ENCODE measurements at regions not wholly inside any gene's neighbourhood (a gene's known extent, or its start where the extent isn't known, plus 50 kb on each side); places are given as distances from the start of the nearest gene placed in this dataset.
A peak's percentile ranks its signal among the peaks of the same experiment; 100 is the strongest.

DNA sequence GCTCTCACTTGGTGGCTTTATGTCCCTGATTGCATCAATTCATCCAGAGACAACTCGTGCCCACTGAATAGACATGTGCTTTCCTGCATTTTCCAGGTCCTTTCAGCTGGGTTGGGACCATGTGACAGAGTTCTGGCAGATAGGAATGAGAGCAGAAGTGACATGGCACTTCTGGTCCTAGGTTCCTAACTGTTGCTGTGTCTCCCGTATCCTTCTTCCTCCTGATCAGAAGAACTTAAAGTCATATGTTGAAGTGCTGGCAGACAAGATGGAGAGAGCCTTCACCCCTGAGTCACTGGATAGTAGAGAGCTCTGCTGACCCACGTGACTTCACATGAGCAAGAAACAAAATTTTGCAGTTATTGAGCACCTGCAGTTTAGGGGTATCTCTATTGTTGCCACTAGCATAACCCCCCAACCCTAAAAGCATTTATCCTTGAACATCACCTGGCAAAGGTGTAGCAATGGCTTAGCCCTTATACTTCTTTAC, 80.0 kb downstream of the NREP start:
- no peak for DNase-seq (ENCODE audit: low read depth)

DNA sequence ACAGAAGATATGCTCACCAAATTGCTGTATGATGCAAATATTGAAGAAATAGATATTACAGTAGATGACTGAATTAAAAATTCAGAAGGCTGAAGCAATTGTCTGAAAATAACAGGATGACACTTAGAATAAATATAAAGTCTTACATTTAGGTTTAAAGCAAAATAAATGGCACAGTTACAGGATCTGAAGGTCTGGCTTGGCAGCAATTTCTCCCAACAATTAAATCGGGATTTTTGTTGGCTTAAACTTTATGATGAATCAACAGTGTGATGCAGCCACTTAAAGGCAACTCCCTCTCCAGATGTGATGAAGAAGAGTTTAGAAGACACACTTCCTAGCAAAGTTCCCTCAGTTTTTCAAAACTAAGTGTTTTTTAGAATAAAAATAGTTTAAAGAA, 80.5 kb downstream of the NREP start:
- no peak for DNase-seq (ENCODE audit: low read depth)

DNA sequence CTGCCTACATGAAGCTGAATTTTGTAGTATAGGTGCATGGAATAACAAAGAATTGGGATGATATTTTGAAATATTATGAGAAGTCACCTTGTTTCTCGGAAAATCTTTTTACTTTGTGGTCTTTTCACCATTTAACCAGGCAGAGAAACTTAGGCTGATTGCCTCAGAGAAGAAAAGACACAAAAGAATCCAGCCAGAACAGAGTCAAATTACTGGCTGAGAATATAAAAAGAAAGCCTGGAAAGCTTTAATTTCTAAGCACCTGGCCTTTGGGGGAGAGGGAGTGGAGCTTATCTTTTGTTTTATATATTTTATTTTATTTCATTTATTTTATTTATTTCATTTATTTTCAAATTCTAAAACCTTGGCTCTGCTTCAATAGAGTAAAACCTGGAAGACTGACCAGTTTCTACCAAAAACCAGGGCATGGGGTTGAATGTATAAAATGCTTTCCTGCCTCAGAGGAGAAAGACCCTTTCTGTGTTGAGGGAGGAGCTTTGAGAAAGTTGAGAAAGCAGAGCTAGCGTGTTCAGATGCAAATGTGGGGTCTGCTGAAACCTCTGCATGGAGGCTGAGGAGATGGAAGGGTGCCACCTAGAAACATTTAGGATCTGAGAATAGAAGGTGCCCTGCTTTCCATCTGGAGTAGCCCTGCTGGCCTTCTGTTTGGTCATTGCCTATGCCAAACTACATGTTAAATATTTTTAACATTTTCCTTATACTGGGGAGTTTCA, 81.6 kb downstream of the NREP start:
- DNase-seq (ENCODE audit: low read depth): no peak

DNA sequence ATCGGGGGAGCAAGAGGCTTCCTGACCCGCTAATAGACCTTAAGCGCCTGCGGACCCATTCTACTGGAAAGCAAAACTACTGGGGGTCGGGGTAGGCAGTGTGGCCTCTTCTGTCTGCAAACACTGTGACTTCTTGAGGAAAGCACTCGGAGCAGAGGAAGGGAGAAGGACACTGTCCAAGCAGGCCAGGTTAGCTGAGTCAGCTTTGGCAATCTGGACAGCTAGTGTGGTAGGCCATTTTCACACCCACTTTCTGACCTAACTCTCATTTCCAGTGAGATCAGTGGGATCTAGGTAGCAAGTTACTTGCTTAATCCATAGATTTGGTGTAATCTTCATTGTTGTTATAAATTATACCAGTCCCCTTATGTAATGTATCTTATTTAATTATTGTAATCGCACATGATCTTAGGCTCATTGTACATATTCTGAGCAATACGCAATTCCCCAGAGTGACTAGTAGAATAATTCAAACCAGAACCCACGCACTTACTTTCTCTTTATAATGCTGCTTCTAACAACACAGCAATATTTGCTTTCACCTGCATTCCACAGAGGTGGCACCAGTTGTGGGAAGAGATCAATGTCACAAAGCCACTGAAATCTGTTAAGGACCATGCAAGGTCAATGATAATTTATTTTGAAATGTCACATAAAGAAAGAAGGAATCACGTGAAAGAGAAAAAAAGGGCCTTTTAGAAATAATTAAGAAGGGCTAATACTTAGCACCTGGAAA, 82.9 kb downstream of the NREP start:
- no peak for DNase-seq (ENCODE audit: low read depth)

DNA sequence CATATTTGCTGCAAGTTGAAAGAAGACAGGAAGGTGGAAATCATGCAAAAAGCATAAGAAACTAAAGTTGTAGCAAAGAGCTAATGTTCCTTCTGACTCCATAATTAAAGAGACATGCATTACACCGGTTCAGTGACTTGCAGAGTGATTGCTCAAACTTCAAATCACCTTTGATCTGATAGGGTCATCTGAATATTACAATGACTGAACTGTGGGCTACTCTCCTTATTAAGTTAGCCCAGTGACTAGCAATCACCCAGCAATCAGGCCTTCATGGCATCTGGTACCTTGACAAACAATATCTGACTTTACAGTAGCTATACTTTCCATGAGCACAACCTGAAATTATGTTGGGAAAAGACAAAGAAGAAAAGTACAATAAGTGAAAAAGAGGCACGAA, 84.9 kb downstream of the NREP start:
- no peak for DNase-seq (ENCODE audit: low read depth)

DNA sequence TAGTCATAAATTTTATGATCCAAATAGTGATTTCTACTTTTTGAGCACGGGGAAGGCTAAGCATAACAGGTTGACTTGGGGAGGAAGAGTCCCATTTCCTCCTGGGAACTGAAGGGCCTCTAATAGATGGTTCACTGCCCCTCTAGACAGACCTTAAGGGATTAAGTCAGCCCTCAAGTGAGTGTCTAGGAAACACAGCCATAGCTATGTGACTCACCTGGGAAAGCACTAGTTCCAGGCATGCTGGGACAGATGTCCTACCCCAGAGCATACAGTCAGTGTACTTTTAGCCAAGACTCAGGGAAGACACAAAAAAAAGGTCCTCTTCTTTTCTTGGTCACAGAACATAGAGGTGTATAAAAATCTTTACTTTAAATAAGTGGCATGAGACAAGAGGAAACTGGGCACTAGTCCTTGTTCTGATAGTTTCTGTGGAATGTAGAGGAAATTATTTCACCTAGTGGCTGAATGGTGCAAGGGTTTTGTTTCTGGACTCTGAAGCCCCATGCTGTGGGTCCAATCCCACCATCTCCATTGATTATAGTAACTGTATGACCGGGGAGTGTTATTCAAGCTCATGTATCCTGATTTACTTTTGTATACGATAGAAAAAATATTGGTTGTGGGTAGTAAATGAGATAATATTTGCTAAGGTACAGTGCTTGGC, 86.0 kb downstream of the NREP start:
- DNase-seq (ENCODE audit: low read depth): no peak

DNA sequence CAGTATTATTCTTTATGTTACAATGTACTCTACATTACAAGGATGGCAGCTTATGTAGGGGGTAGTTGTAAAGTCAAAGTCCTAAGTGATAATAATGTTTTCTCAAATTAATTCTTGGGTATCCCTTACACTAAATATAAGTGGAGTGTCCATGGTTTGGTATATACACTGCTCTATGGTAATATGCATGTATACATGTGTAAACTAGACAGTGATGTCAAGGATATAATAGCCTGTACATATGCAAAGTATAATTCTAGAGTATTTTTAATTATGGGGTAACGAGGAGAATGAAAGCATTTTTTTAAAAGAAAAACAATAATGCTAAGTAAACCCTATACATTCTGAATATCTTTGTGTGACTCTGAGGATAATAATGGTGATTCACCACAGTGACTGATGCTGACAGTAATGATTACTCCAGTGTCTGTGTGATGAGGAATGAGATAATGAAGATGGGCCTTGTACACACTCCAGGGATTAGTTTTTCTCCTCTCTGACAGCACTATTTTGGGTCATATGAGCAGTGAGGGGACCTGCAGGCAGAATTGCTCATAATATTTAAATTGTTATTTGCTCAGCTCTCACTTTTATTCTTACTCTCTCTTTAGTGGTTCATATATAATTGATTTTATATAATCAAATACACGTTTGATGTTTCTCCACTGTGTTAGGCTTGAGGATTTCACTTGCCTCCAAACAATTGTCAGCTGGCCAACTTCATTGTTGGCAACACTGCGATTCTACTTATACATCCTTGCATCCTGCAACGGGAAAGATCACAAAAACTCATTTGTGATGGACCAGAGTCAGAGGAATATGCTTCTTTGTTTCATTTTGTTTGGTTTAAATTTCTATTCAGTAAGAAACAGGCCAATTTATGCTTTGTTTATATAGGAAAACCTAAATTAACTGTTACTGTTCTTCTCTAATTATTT, 88.2 kb downstream of the NREP start:
- DNase-seq (ENCODE audit: low read depth): peak; percentile 49

DNA sequence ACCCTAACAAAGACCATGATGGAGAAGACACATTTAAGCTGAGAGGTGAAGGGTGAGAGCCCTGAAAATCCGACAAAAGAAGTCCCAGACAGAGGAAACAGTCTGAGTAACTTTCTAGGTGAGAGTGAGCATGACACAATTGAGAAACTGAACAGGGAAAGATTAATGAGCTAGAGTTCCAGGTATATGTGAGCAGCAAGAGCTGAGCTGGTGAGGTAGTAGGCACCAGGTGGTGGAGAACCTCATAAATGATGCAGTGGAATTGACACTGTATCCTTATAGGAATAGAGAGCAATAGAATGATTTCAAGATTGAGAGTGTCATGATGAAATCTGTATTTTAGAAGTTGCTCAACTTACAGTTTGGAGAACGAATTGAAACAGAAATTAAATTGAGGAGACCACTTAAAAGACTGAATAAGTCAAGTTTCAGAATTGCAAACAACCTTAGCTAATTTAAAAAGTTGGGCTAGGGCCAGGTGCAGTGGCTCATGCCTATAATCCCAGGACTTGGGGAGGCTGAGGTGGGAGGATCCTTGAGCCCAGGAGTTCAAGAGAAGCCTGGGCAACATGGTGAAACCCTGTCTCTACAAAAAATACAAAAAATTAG, 89.8 kb downstream of the NREP start:
- DNase-seq (ENCODE audit: low read depth): no peak

DNA sequence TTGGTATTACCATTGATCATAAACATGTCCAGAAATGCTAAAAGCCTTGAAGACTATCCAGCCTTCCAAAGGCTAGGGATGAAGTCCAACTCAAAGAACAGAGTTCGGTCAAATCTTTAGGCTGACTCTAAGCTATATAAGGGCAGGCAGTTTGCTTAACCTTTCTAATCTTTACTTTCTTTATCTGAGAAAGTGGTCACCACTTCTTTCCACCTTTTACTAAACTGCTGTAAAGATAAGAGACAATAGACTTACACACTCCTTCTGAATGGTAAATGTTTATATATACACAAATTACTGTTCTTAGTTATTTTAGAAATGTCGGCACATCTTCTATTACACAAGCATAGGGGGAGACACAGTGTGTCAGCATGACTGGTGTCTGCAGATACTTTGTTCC, 100.4 kb downstream of the NREP start:
- no peak for DNase-seq (ENCODE audit: low read depth)

DNA sequence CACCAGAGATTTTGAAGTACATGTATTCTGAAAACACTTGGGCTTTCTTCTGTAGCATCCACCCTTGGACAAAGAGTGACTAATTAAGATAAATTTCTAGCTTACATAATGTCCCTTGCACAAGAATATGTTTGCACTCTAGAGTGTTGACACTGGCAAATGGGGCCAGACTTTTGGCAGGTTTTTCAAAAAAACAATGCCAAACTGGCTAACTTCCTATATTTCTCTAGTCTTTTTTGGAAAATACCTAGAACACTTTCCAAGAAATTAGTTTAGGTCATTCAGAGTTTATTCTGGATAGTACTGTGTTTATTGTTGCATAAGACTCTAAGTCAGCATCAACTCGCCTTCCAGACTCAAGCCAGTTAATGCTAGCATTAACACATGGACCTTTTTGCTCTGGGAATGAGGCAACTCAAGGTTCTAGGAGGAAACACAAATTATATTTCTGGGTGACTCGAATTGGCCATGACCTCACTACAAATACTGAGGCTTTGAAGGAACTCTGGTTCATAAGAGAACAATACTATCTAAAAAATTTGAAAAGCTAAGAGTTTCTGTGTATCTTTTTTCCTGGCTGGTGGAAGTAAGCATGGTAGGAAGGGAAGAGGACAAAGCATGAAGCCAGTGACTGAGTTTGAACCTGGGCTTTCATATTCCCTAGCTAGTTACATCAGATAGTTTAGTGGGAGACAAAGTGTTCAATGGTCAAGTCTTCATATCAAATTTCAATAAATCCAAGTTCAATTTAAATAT, 101.6 kb downstream of the NREP start:
- no peak for DNase-seq (ENCODE audit: low read depth)

DNA sequence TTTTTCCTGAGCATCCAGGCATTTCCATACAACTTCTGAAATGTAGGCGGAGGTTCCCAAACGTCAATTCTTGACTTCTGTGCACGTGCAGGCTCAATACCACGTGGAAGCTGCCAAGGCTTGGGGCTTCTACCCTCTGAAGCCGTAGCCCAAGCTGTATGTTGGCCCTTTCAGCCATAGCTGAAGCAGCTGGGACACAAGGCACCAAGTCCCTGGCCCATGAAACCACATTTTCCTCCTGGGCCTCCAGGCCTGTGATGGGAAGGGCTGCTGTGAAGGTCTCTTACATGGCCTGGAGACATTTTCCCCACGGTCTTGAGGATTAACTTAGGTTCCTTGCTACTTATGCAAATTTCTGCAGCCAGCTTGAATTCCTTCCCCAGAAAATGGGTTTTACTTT, 103.6 kb downstream of the NREP start:
- no peak for DNase-seq (ENCODE audit: low read depth)

DNA sequence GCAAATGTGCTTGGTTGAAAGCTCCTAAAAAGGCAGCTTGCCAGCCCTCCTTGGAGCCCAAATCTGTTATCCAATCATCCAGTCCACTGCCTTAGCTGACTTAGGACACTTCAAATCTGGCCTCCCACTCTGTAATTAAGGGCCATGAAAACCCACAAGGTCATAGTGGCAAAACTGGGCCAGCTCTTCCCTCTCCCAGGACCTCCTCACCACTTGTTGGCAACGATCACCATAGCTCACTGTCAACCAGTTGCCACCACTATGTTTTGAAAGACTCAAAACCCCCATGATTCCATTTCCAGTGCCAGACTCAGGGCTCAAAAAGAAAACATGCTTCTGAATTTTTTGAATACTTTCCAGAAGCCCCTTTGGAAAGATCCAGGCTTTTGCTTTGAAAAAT, 107.5 kb downstream of the NREP start:
- DNase-seq (ENCODE audit: low read depth): no peak

DNA sequence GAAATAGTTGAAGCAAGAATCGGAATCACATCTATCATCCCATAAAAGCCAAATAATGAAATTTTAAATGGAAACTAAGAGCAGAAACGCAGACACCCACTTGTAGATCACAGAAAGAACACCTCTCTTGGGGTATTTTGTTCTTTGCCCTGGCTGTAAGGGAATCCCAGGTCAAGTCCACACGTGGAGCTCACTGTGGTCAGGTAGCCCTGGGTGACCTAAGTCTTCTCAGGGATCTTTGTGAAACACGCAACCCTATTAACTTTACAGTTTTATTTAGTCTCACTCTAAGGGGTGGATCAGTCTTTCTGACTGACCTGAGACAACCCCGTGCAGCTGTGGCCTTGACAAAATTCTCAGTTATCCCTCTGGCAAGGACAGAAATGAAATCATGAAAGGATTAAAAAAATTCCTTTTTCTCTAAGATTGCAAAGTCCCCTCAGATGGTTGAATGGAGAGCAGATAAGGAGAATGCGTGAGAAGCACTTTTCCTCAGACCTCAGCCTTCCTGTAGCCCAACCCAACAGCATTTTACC, 111.6 kb downstream of the NREP start:
- no peak for DNase-seq (ENCODE audit: low read depth)

DNA sequence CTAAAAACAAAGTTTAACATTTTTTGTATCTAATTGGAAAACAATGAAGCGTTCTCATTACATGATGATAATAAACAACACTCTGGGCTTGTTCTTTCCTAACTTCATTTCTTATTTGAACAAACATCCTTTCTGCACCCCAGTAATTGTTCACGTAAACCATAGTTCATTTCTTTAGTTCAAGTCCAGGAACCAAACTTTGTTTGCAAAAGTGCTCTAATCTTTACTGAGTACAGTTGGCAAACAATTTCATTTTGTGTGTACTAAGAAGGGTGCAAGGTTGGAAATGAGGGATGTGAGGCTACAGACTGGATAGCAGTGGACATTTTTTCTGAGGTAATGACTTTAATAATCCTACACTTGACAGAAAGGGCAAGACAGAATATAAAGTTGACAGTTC, 113.5 kb downstream of the NREP start:
- DNase-seq (ENCODE audit: low read depth): no peak

DNA sequence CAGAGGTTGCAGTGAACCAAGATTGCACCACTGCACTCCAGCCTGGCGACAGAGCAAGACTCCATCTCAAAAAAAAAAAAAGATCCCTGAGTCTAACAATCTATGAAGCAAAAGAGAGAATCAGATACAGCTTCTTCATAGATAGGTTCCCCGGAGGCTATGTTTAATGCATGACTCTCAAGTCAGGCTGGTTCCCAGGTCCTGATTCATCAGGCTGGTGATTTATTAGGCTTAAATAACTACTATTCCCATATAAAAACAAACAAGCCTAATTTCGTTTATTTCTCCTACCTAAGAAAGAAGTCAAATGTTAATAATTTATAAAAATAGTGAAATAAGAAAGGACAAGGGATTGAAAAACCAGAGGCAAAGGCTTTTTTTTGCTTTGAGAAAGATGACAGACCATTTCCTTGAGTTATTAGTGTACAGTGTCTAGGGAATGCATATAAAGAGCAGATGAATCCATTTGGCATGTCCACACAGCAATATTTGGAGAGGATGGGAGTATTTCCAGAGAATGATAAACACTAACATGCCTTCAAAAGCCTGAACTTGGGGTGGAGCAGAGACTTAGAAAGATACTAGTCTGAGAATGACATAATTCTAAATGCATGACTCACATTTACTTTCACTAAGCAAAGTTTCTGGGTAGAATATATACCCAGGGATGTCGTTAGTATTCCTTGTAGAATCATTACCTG, 115.3 kb downstream of the NREP start:
- peak; percentile 24 for DNase-seq (ENCODE audit: low read depth)

DNA sequence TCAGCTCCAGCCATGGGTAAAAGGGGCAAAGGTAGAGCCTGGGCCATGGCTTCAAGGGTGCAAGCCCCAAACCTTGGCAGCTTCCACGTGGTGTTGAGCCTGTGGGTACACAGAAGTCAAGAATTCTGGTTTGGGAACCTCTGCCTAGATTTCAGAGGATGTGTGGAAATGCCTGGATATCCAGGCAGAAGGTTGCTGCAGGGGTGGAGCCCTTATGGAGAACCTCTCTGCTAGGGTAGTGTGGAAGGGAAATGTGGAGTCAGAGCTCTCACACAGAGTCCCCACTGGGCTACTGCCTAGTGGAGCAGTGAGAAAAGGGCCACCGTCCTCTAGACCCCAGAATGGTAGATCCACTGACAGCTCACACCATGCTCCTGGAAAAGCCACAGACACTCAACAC, 117.1 kb downstream of the NREP start:
- DNase-seq (ENCODE audit: low read depth): no peak

DNA sequence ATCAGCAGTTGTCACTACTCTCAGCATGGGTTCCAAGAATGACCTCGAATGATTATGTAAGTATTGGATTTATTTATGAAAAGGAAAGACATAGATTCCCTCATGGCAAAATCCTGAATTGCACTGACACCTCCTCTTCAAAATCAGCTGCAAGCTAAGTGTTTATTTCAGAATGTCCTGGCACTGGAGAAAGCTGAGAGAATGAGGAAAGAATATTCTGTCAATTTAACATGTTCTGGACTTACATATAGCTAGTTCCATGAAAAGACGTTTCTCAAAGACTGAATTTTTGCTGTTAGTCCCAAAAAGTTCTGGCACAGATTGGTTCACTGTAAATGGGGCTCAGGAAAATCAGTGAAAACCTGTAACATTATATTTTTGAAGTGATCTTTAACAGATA, 120.3 kb downstream of the NREP start:
- no peak for DNase-seq (ENCODE audit: low read depth)

DNA sequence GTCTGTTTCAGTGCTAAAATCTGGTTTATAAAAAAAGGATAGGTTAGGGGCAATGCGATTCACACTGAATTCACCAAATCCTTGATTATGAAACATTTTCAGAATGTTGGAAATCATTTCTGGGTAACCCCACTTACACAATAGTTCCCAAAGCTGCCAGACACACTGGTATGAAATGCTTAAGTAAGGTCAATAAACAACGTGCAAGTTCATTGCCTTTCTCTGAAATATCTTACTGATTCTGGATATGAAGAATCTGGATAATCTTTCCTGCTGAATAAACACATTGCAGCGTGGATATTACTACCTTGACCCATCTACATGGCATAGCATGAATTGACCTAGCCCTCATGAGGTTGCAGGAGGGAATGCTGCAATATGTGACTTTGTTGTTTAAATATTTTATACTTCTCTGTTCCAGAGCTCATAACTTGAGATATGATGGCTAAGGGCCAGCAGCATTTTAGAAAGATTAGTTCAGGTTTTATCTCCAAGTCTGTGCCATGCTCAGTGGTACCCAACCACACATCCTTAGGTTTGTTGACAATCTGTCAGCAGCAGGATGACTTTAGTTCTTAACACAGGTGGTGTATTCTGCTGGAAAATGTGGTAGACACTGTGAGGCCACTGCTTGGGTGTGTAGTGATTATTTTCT, 121.0 kb downstream of the NREP start:
- DNase-seq (ENCODE audit: low read depth): no peak

DNA sequence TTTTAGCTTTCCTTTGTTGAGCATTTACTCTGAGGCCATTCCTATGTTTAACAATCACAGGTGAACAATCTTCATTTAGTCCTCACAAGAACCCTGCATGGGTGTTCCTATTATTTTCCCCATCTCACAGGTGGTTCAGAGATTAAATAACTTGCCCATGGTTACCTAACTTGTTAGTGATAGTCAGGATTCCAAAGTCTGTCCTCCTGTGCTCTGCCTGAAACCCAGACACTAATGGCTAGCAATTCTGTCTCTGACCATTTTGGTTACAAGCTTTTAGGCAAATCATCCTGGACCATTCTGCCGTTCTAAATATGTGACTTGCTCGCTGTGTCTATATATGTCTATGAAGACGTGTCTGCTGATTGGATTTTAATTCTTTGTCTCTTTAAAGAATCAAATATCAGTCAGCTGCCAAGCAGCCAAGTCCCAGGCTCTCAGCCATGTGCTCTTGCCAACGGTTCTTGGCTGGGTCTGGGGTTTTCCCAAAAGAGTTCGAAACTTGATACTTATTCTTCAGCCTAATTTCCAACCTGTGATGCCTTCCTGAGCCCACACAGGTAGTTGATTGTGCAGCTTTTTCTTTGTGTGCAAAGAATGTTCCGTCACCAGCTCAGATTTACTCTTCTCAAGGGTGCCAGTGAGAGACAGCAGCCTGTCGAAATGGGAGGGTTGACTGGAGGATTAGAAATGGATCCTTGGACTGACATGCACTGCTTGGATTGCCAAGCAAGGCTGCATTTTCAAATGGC, 121.7 kb downstream of the NREP start:
- DNase-seq (ENCODE audit: low read depth): no peak
